COLO668 (cell line): ENCODE measurements at regions not wholly inside any gene's neighbourhood (a gene's known extent, or its start where the extent isn't known, plus 50 kb on each side); places are given as distances from the start of the nearest gene placed in this dataset.
A peak's percentile ranks its signal among the peaks of the same experiment; 100 is the strongest.
"Not testable (repeated sequence)": the region's sequence is repeated elsewhere in the genome, so short reads cannot be mapped to it uniquely, and the experiment has no call there.

Experiments
- DNase-seq: peaks from one replicate; lab custom pipeline; 2025; ENCODE audit not compliant: unreplicated experiment; lab: John Stamatoyannopoulos, UW

DNA sequence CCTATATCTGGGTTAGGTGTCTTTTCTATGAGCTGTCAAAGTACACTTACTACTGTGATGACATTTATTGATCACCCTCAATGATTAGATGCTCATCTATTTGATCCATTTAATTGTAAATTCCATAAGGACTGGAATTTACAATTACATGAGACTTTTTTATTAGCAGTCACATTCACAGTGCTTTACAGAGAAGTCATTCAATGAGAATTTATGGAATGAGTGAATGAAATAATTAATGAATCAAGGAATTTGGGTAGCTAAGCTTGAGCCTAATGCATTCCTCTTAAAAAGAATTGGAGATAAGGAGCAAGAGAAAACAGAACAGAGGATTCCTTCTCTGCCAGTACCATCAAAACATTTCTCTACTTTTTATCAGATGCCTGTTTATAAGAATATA, 1437.5 kb upstream of the CDH8 start:
- DNase-seq, result no peak

DNA sequence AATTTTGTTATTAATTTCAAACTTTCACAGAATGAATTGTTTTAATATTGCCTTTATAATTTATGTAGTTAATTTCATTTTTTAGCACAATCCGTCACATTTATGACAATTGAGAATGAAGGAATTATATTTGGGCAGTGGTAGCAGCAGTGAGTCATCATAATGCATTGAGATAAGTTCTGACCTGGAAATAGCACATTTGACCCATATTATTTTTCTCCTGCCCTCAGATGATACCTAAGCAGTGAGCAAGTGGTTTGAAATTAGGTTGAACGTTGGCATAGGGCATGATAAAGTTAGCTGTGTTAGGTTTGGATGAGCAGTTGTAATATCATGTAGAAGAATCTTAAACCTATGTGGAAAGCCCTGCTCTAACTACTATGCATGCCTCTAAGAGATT, 1431.3 kb upstream of the CDH8 start:
- DNase-seq, result no peak

DNA sequence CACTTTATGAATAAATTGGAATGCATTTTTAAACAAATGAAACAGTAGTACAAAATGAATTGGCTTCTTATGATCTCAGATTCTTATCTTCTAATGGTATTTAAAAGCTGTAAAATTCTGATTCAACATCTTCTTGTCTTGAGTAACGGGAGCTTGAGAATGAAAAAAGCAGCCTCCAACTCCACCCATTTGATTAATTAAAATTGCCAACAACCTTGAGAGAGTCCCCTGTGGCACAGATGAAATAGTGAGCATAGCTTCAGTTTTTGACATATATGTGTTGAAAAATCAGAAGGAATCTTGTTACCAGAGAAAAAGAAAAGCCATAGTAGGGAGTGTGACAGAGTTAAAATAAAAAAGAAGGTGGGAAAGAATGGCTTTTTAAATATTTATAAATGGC, 1426.1 kb upstream of the CDH8 start:
- no peak for DNase-seq

DNA sequence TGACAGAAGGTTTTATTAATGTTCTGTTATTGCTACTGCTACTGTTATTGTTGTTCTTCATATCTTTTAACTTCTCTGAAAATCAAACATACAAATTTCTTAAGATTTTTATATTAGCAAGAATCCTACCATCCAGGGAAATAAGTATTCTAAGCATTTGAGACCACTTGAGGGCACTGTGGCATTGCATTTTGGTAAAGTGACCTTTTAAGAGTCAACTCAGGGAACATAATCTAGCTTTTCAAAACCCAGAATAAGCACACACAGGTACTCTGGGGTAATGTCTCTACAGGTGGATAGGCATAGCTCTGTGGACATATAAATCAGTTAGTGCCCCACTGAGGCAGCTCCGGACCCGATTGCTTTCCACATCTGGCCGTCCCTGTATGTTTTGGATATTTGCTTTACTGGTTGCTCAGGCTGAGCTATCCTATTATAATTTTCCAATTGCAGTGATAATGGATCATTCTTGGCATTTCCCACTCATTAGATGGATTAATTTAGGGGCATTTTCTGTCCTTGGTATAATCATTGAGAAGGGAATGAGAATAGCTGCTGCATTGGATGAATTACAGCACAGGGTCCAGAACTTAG, 1425.1 kb upstream of the CDH8 start:
- peak; percentile 47 for DNase-seq

DNA sequence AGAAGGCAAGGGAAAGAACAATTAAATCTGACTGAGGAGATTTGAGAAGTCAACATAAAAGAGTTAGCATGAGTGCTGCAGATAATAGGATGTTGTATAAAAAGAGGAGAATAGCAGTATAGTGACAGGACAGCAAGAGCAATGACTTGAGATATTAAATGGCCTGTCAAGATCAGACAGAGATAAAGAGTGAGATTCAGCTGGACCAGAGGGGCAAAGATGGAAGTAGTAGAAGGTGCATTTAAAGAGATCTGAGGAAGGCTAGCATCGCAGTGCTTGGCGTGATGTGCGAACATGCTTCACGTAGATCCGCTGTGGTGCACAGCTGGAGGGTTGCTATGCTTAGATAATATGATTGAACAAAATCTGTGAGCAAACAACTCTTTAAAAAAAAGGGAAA, 1422.6 kb upstream of the CDH8 start:
- peak; percentile 17 for DNase-seq

DNA sequence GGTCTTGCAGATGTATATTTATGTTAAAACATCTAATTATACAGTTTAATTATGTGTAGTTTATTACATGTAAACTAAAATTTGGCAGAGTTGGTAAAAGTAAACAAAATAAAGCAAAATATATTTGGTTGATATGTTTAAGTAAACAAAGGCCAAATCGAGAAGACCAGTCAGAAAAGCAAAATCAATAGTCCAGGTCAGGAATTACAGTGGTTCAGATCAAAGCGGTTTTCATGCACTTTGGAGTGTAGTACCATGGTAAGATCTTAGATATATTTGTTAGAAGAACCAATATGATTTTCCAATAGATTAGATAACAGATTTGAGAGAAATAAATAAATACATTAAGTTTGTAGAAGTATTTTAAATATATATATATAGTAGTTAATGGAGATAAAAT, 1421.6 kb upstream of the CDH8 start:
- DNase-seq, result no peak

DNA sequence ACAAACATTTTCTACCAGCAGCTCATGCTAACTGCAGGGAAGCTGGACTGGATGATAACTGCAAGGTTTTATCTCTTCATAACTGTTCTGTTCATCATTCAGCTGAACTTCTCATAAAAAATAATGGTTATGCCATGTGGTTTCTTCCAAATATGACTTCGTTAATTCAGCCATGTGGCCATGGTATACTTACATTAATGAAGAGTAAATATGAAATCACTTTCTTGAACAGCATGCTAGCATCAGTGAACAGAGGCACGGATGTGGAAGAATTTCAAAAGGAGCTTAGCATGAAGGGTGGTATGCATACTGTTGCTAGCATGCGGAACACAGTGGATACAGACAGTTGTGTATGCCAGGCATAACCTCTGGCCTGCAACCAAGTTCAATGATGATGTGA, 1417.0 kb upstream of the CDH8 start:
- DNase-seq, result no peak

DNA sequence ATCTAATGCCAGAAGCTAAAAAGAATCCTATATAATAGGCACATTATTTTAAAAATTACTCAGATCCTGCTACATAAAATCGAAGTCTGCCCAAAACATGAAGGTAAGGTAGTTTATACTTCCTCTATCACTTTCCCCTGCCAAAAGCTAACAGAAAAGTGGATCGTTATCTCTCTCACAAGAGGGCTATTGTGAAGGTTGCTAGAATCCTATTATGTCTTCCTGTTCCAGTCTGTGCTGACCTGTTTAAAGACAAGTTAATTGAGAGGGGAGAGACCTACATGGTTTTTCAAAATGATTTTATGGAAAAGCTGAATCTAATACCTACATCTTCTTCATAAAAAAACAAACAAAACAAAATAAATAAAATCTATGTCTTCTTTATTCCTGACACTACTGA, 1410.9 kb upstream of the CDH8 start:
- no peak for DNase-seq

DNA sequence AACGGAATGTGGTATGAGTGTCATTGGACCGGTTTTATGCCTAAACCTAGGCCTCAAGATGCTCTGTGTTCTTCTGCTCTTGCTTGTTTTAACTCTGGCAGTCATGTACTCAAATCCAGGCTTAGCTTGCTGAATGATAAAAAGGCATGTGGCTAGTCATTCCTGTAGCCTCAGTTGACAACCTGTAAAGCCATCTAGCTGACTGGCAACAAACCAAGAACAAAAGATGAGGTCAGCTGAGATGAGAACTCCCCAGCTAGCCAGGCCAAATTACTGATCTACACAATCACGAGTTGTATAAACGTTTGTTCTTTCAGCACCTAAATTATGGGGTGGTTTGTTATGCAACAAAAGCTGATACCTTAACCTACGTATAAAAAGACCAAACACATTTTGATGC, 1406.0 kb upstream of the CDH8 start:
- no peak for DNase-seq

DNA sequence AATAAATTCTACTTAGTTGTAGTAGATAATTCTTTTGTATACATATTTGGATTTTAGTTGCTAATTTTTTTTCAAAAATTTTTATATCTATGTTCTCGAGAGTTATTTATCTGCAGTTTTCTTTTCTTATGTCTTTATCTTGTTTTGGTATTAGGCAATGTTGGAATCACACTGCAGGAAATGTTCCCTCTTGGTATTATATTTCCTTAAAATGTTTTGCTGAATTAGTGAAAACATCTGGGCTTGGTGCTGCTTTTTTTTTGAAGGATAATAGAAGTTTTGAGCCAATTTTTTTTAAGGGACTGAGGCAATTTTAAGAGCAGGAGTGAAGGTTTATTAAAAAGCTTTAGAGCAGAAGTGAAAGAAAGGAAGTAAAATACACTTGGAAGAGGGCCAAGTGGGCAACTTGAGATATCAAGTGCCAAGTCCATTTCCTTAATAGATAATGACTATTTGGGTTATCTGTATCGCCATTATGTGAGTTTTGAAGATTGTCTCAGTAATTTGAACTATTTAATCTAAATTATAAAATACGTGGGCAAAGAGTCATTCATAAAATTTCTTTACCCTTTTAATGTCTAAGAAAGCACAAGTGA, 1390.1 kb upstream of the CDH8 start:
- DNase-seq, result no peak

DNA sequence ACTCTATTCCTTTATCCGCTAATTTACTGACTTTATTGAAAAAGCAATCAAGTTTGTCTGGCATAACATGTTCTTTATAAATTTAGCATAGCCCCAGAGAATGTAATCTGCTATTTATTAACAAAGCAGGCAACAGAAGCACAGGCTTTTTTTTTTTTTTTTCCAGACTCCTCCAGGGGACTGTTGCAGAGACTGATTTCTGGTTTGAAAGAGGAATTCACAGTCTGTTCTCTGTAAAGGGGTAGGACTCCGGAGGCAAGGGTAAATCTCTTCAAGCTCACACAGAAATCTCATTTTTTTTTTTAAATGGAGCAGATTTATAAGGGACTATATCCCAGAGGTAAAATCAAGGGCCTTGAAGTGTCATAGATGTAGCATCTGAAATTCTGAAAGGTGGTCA, 1386.5 kb upstream of the CDH8 start:
- no peak for DNase-seq

DNA sequence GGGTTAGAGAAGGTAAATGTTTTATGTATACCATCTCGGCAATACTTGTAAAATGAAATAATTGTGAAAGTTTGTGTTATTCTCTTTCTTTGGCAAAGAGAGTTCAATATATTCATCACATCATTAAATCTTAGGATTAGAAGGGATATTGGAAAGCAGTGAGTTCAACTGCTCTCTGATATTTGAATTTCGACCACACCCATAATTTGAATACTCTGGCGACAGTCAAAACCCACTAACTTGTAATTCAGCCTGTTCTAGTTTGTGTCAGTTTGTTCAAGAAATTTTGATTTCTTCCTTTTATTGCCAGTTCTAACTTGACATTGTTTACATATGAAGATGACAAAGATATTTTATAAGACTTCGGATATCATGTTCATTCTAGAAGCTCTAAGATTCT, 1380.5 kb upstream of the CDH8 start:
- DNase-seq, result no peak

DNA sequence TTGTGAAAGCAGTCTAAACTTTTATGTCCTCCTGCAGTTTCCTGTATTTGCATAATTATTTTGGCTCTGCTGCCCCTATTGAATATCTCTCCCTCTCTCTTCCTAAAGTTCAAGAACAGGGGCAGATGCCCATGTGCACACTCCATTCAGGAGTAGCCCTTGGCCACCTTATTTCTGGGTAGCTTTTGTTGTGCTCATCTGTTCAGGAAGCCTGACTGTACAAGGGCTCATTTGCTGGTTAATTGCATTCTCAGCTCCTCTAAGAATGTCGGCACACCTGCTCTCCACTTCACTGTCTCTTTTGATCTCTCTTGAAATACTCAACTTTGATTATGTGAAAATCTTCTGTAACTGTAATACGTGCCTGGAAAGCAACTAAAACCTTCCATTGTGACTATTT, 1378.8 kb upstream of the CDH8 start:
- no peak for DNase-seq

DNA sequence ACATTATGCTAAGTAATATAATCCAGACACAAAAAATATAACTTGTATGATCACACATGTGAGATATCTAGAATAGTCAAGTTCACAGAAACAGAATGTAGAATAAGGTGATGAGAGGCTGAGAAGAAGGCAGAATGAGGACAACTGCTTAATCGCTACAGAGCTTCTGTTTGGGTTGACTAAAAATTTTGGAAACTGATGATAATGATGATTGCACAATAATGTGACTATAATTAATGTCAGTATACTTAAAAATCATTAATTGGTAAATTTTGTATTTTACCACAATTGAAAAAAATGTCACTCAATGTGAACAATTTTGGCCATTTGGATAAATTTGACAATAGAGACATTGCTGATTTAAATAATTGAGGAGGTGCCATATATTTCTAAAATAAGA, 1374.4 kb upstream of the CDH8 start:
- DNase-seq, result no peak

DNA sequence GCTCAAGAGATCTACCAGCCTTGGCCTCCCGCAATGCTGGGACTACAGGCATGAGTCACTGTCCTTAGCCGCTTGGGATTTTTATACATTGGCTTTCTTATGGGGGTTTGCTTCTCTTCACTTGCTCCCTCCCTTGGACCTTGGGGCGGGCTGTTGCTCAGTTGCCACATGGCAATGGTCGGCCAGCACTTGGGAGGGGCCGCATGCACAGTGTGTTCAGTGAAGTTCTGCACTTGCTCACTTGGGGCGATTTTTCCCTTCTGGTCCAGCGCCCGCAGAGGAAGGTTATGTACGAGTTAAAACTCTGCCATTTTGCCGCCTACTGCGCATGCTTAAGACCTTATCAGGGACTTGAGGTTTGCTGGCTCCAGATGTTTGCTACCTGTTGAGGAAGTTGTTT, 1367.6 kb upstream of the CDH8 start:
- DNase-seq, result no peak

DNA sequence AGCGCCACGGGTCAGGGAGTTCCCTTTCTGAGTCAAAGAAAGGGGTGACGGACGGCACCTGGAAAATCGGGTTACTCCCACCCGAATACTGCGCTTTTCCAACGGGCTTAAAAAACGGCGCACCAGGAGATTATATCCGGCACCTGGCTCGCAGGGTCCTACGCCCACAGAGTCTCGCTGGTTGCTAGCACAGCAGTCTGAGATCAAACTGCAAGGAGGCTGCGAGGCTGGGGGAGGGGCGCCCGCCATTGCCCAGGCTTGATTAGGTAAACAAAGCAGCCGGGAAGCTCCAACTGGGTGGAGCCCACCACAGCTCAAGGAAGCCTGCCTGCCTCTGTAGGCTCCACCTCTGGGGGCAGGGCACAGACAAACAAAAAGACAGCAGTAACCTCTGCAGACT, 1352.0 kb upstream of the CDH8 start:
- not testable (repeated sequence) for DNase-seq

DNA sequence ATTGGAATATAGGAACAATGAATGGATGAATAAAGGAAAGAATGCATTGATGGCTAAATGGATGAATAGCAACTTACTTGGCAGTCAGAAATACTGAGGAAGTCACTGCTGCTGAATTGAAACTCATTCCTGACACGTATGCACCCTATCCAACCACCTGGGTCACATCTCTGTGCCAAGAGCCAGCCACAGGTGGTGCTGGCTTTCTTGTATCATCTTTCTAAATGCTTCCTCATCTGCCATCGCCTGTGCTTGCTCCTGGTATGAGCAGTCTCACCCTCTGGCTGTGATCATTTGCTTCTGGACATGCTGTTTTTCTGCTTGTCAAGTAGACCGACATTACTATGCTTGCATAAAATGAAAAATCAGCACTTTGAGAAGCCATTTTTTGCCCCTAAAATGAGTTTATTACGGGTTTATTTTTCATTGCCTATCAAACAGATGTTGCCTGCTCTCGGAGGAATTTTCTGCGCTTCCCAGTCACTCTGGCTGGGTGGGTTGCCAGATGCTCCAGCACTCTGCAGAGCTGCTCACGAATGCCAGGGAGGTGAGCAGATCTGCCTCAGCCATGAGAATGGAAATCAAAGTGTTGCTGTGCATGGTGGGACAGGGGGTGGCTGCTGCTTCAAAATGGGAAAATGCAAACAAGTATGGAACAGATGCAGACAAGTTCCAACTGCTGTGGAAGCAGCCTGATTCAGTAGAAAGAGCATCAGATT, 1349.6 kb upstream of the CDH8 start:
- no peak for DNase-seq

DNA sequence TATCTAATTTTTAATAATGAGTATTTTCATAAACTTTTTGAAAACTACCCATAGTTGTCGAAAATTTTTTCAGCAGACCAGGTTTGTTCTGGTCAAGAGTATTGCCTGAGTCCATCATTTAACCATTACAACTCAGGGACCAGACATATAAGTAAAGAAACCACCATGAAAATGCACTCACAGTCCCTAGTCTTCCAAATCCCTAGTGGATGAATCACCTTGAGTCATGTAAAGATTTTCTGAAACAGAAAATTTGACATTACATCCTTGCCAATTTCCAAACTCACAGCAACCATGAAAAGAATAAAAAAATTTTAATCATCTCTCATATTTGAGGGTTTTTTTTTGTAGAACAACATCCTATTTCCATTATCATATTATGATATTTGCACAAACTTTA, 1337.5 kb upstream of the CDH8 start:
- no peak for DNase-seq

DNA sequence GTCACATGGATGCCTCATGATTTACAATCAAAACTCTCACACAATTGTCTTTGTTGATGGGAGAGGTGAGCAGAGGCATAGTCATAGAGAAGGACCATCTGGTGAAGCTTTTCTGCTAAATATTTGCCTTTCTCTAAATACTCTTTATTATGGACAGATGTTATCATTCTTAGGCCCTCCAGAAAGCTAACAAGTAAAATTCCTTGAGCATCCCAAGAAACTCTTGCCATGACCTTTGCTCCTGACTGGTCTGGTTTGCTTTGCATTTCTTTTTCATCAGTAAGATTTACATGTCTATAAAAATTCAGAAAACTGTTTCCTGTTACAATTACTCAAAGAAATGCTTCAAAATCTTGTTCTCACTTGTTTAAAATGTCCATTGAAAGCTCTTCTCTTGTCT, 1336.6 kb upstream of the CDH8 start:
- DNase-seq, result no peak

DNA sequence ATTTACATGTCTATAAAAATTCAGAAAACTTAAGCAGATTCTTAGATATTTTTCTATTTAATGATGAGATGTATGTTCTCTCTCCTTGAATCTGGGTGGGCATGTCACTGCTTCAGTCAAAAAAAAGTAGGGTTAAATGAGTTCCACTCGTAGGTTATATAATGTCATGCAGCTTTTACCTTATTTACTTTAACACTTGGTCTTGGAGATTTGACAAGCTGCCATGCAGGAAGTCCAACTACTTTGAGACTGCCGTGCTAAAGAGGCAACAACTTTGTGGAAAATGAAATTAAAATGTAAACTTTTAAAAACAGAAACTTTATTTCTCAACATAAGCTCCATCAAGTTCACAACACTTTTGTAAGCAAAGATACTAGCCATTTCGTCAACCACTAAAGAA, 1336.0 kb upstream of the CDH8 start:
- no peak for DNase-seq

DNA sequence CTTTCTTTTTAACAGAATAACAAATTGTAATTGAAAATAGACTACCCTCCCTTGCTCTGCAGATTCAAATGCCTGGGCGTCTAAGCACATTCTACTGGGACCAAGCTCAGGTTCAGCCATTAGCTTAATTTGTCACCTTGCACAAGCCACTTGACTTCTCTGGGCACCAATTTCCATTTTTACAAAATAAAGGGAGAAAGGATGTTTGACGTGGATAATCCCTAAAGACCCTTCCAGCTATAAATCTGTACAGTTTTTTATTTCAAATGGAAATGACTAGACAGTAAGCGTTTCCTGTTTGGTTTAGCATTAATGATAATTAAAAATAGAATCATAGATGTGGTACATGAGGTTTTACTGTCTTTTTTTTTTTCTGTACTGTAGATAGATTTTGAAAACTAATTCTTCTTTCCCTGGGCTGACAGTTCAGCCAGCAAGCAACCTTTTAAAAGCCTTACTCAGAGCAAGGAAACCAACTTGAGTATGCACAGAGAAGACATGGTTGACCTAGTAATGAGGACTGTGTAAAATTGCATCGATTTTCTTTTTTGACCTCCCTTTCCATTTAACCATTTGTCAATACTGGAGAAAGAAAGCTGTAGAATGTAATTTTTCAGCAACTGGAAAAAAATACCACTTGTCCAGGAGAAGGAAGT, 1329.5 kb upstream of the CDH8 start:
- no peak for DNase-seq

DNA sequence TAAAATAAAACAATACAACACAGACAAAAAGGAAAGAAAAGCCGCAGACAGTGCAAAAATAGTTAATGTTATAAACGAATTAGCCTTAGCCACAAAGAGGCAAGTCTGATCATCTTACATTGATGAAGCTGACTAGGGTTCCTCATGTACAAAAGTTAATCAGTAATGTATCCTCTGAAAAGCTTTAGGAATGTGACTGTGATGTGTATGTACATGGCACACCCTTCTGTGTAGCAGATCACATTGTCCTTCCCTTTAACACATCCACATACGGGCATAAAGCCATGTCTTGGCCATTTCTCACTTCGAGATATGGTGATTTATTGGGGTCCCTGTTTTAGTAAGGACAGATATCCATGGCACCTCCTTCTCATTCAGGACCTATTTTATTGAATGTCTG, 1327.5 kb upstream of the CDH8 start:
- DNase-seq, result no peak
